ENCODE measurements at regions not wholly inside any gene's neighbourhood (a gene's known extent, or its start where the extent isn't known, plus 50 kb on each side); places are given as distances from the start of the nearest gene placed in this dataset.
A peak's percentile ranks its signal among the peaks of the same experiment; 100 is the strongest.

DNA sequence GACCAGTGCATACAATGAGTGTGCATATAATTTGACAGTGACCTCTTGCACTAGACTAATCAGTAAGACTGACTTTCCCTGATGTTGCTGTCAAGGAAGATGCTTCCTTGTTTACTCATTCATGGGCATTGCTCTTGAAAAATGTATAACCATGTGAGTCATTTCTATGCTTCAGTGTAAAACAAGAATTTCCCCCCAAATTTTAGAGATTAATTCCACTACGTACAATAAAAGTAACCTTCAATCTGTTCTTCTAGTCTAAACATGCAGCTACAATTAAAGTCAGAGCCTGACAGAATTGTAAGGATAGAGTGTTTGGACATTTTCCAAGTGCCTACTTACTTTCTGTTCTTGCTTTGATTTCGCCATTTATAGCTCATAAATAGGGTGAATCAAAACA, 935.7 kb downstream of the RAPGEF2 start:
- TF ChIP-seq, protein P1, sequence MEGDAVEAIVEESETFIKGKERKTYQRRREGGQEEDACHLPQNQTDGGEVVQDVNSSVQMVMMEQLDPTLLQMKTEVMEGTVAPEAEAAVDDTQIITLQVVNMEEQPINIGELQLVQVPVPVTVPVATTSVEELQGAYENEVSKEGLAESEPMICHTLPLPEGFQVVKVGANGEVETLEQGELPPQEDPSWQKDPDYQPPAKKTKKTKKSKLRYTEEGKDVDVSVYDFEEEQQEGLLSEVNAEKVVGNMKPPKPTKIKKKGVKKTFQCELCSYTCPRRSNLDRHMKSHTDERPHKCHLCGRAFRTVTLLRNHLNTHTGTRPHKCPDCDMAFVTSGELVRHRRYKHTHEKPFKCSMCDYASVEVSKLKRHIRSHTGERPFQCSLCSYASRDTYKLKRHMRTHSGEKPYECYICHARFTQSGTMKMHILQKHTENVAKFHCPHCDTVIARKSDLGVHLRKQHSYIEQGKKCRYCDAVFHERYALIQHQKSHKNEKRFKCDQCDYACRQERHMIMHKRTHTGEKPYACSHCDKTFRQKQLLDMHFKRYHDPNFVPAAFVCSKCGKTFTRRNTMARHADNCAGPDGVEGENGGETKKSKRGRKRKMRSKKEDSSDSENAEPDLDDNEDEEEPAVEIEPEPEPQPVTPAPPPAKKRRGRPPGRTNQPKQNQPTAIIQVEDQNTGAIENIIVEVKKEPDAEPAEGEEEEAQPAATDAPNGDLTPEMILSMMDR (IDR thresholded peaks at IDR 0.05; ENCODE audit: unreplicated experiment): no peak
- peak; percentile 42 for DNase-seq (ENCODE audit: unreplicated experiment)
- no peaks in the 10 kb centered on the region for H3K36me3 Mint-ChIP-seq (ENCODE audit: insufficient read depth, unreplicated experiment)
- no TSS peak for BruUV-seq (replicated peaks)
- peaks cover 10% of the 10 kb centered on the region for H3K4me1 Mint-ChIP-seq (ENCODE audit: insufficient read depth, unreplicated experiment)
- ChIA-PET CTCF (interaction anchor here (0.7 kb wide), 1 partner anchor 17 kb away, joined by 4 read pairs; no protein-coding TSS in a partner anchor), POLR2A (interaction anchor here (0.6 to 0.8 kb wide), 4 partner anchors 14 to 691 kb away, joined by 3 to 5 read pairs (median 3); no protein-coding TSS in a partner anchor)
- H3K4me3 Mint-ChIP-seq (ENCODE audit: unreplicated experiment): peak overlapping the region; percentile 57
- no peaks in the 10 kb centered on the region for H3K27me3 Mint-ChIP-seq (ENCODE audit: insufficient read depth, unreplicated experiment)
- H3K9me3 Mint-ChIP-seq (ENCODE audit: unreplicated experiment): peaks cover 5% of the 10 kb centered on the region
- peak overlapping the region; percentile 80 for H3K27ac Mint-ChIP-seq (ENCODE audit: low read depth, unreplicated experiment)
- intact Hi-C loops (cut with micrococcal nuclease): no loop called here

DNA sequence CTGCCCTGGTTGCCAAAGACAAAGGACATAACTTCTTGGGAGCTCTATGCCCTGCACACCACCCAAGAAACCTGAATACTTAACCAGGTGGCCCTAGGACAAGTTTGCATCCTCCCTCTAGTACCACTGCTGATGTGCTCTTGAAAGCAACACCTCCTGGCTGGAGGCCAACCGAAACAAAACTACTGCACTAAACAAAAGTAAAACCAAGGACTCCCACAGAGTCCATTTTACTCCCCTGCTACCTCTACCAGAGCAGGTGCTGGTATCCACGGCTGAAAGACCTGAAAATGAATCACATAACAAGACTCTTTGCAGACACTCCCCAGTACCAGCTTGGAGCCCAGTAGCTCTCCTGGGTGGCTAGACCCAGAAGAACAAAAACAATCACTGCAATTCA, 941.8 kb downstream of the RAPGEF2 start:
- no peak overlapping the region for H3K4me3 Mint-ChIP-seq (ENCODE audit: unreplicated experiment)
- ChIA-PET POLR2A (interaction anchor here (0.6 kb wide), 1 partner anchor 18 kb away, joined by 3 read pairs; no protein-coding TSS in a partner anchor), CTCF (interaction anchor here (1.7 kb wide), 1 partner anchor 15 kb away, joined by 4 read pairs; no protein-coding TSS in a partner anchor)
- H3K27me3 Mint-ChIP-seq (ENCODE audit: insufficient read depth, unreplicated experiment): no peaks in the 10 kb centered on the region
- TF ChIP-seq, protein P1 (IDR thresholded peaks at IDR 0.05; ENCODE audit: unreplicated experiment): no peak
- H3K4me1 Mint-ChIP-seq (ENCODE audit: insufficient read depth, unreplicated experiment): no peaks in the 10 kb centered on the region
- no peak for DNase-seq (ENCODE audit: unreplicated experiment)
- H3K36me3 Mint-ChIP-seq (ENCODE audit: insufficient read depth, unreplicated experiment): no peaks in the 10 kb centered on the region
- no peaks in the 10 kb centered on the region for H3K9me3 Mint-ChIP-seq (ENCODE audit: unreplicated experiment)
- BruUV-seq (replicated peaks): no TSS peak
- intact Hi-C loops (cut with micrococcal nuclease): no loop called here
- H3K27ac Mint-ChIP-seq (ENCODE audit: low read depth, unreplicated experiment): no peak overlapping the region

DNA sequence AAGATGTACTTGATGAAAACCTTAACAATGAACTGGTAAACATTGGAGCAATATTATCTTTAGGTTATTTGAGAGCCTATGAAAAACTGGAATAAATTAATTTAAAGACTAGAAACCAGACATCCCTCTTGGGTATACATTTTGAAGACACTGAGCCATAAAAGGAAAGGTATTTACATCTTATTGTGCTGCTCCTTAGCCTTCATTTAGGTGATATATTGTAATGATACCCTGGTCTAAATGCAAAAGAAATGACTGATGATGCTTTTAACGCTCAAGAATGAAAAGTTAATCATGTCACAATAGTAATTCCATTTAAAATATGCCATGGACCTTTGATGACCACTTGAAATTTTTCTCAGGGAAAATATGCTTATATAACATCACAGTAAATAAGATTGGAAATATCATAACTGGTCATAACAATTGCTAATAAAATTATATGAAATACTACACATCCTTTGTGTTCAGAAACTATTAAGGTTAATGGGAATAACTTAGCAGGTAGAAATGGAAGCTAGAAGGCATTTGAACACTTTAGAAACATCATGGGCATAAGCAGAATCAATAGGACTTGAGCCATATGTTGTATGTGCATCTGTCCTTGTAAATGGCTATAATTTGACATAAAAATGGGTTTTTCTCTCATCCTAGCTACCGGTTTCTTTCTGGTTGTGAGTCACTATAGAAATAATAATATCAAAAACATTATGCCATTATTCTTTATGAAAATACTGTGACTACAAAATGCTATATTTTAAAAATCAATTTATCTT, 979.7 kb downstream of the RAPGEF2 start:
- intact Hi-C loops (cut with micrococcal nuclease): no loop called here
- TF ChIP-seq, protein P1 (IDR thresholded peaks at IDR 0.05; ENCODE audit: unreplicated experiment): no peak
- no peak for DNase-seq (ENCODE audit: unreplicated experiment)
- CTCF ChIA-PET: no interaction called here
- POLR2A ChIA-PET: interaction anchor here (1.3 kb wide), 1 partner anchor 9 kb away, joined by 3 read pairs; no protein-coding TSS in a partner anchor
- Mint-ChIP-seq H3K27me3 (ENCODE audit: insufficient read depth, unreplicated experiment) (no peaks in the 10 kb centered on the region), H3K4me3 (ENCODE audit: unreplicated experiment) (no peak overlapping the region), H3K4me1 (ENCODE audit: insufficient read depth, unreplicated experiment) (no peaks in the 10 kb centered on the region), H3K36me3 (ENCODE audit: insufficient read depth, unreplicated experiment) (peaks cover 6% of the 10 kb centered on the region), H3K27ac (ENCODE audit: low read depth, unreplicated experiment) (no peak overlapping the region), H3K9me3 (ENCODE audit: unreplicated experiment) (no peaks in the 10 kb centered on the region)
- no TSS peak for BruUV-seq (replicated peaks)

DNA sequence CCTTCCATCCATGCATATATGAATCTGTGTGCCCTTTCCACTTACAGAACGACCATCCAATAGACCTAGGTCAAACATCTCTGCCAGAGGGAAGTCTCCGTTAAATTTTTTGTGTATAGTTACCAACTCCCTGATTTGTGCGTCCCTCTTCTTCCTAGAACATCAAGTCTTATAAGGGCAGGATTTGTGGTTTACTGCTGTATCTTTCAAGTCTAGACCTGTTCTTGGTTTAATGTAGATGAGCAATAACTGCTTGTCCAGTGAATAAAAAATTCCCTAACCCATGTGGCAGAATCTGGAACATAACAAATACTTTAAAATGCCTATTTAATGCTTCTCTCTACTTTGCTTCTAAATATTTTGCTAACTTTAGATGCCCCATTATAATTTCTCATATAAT, 988.8 kb downstream of the RAPGEF2 start:
- intact Hi-C loops (cut with micrococcal nuclease): no loop called here
- BruUV-seq (replicated peaks): no TSS peak
- peak overlapping the region; percentile 62 for H3K27ac Mint-ChIP-seq (ENCODE audit: low read depth, unreplicated experiment)
- POLR2A ChIA-PET: interaction anchor here (1.0 kb wide), 1 partner anchor 134 kb away, joined by 4 read pairs; no protein-coding TSS in a partner anchor
- H3K9me3 Mint-ChIP-seq (ENCODE audit: unreplicated experiment): peaks cover 9% of the 10 kb centered on the region
- H3K27me3 Mint-ChIP-seq (ENCODE audit: insufficient read depth, unreplicated experiment): no peaks in the 10 kb centered on the region
- TF ChIP-seq, protein P1 (IDR thresholded peaks at IDR 0.05; ENCODE audit: unreplicated experiment): no peak
- H3K36me3 Mint-ChIP-seq (ENCODE audit: insufficient read depth, unreplicated experiment): no peaks in the 10 kb centered on the region
- peaks cover 18% of the 10 kb centered on the region for H3K4me1 Mint-ChIP-seq (ENCODE audit: insufficient read depth, unreplicated experiment)
- CTCF ChIA-PET: no interaction called here
- DNase-seq (ENCODE audit: unreplicated experiment): peak; percentile 40
- H3K4me3 Mint-ChIP-seq (ENCODE audit: unreplicated experiment): peak overlapping the region; percentile 0
